ENCODE measurements at regions not wholly inside any gene's neighbourhood (a gene's known extent, or its start where the extent isn't known, plus 50 kb on each side); places are given as distances from the start of the nearest gene placed in this dataset.

GRCh38 chr7:135833642-135834041 is 85.0 kb upstream of the FAM180A start:
- TF ChIP-seq EZH2phosphoT487 (IDR thresholded peaks at IDR 0.05; ENCODE audit: borderline replicate concordance) (no peak), CTCF (conservative IDR thresholded peaks at IDR 0.05; ENCODE audit: low read length) (no peak)
